ENCODE measurements at regions not wholly inside any gene's neighbourhood (a gene's known extent, or its start where the extent isn't known, plus 50 kb on each side); places are given as distances from the start of the nearest gene placed in this dataset.

DNA sequence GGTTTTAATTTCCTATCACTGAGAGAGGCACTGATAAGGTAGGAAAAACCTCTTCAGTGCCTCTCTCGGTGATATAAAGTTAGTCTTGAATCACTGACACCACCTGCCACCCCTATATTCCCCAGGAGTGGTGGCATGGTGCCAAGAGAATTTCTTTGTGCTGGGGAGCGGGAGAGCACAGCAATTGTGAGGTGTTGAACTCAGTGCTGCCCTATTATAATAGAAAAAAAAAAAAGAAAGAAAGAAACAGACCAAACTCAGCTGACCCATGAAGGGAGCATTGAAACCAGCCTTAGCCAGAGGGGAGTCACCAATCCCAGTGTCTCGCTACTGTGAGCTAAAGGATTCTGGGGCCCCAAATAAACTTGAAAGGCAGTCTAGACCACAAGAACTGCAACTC, 201.4 kb upstream of the STT3B start:
- H3K4me1 Mint-ChIP-seq, result no peaks in the 10 kb centered on the region
- peaks cover 0 to 23% of the 10 kb centered on the region in 2 donors for H3K27me3 Mint-ChIP-seq (ENCODE audit: low read depth in 2 of 2)
- peaks cover 13% of the 10 kb centered on the region for H3K36me3 Mint-ChIP-seq
- 100% methylated on average over 1 of the region's 3 CpGs for WGBS (ENCODE audit: insufficient coverage)
- no peak overlapping the region for H3K27ac Mint-ChIP-seq
- Histone ChIP-seq H3K9me3 (ENCODE audit: control insufficient read depth, insufficient read depth, low read length) (peaks cover 2% of the 10 kb centered on the region), H3K4me1 (ENCODE audit: control insufficient read depth, insufficient read depth, low read length) (no peaks in the 10 kb centered on the region), H3K36me3 (ENCODE audit: control insufficient read depth, insufficient read depth, low read length) (no peaks in the 10 kb centered on the region), H3K27ac (ENCODE audit: low read length) (no peak overlapping the region), H3K4me3 (ENCODE audit: low read length) (no peak overlapping the region), H3K27me3 (ENCODE audit: control insufficient read depth, insufficient read depth, low read length) (no peaks in the 10 kb centered on the region)
- H3K9me3 Mint-ChIP-seq, result peaks cover 0 to 3% of the 10 kb centered on the region in 2 donors
- ATAC-seq, result no peak
- no peak overlapping the region for H3K4me3 Mint-ChIP-seq
- no peak for DNase-seq
- intact Hi-C loops (cut with micrococcal nuclease), result no loop called here
- TF ChIP-seq, protein P1, sequence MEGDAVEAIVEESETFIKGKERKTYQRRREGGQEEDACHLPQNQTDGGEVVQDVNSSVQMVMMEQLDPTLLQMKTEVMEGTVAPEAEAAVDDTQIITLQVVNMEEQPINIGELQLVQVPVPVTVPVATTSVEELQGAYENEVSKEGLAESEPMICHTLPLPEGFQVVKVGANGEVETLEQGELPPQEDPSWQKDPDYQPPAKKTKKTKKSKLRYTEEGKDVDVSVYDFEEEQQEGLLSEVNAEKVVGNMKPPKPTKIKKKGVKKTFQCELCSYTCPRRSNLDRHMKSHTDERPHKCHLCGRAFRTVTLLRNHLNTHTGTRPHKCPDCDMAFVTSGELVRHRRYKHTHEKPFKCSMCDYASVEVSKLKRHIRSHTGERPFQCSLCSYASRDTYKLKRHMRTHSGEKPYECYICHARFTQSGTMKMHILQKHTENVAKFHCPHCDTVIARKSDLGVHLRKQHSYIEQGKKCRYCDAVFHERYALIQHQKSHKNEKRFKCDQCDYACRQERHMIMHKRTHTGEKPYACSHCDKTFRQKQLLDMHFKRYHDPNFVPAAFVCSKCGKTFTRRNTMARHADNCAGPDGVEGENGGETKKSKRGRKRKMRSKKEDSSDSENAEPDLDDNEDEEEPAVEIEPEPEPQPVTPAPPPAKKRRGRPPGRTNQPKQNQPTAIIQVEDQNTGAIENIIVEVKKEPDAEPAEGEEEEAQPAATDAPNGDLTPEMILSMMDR (IDR thresholded peaks at IDR 0.05), result no peak

DNA sequence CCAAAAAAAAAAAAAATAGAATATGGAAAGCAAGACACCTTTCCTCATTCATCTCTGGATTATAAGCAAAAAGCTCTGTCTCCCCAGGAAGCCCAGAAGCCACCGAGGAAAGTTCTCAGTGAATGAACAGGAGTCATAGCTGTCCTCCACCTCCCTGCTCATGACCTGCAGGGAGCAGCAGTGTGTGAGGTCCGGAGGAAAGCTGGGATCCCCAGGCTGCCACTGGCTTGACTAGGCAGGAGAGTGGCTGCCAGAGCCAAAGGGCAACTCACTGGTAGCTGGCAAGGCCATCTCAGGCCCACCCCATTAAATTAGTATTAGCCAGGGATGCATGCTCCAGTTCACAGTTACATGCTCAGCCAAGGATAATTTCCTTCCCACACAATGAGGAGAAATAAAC, 191.6 kb upstream of the STT3B start:
- peaks cover 3% of the 10 kb centered on the region in 2 donors for H3K9me3 Mint-ChIP-seq
- H3K4me1 Mint-ChIP-seq, result no peaks in the 10 kb centered on the region
- H3K9me3 ChIP-seq (ENCODE audit: control insufficient read depth, insufficient read depth, low read length), result no peaks in the 10 kb centered on the region
- H3K27me3 Mint-ChIP-seq (ENCODE audit: low read depth in 2 of 2), result peaks cover 5 to 7% of the 10 kb centered on the region in 2 donors
- DNase-seq (no peak), ATAC-seq (no peak)
- no peaks in the 10 kb centered on the region for H3K4me1 ChIP-seq (ENCODE audit: control insufficient read depth, insufficient read depth, low read length)
- H3K36me3 ChIP-seq (ENCODE audit: control insufficient read depth, insufficient read depth, low read length), result no peaks in the 10 kb centered on the region
- intact Hi-C loops (cut with micrococcal nuclease), result no loop called here
- no peak overlapping the region for H3K27ac Mint-ChIP-seq
- H3K36me3 Mint-ChIP-seq, result peaks cover 5% of the 10 kb centered on the region
- no peak overlapping the region for H3K4me3 ChIP-seq (ENCODE audit: low read length)
- H3K4me3 Mint-ChIP-seq, result no peak overlapping the region
- TF ChIP-seq, protein P1 (IDR thresholded peaks at IDR 0.05), result no peak
- H3K27ac ChIP-seq (ENCODE audit: low read length), result no peak overlapping the region
- no peaks in the 10 kb centered on the region for H3K27me3 ChIP-seq (ENCODE audit: control insufficient read depth, insufficient read depth, low read length)
- WGBS (ENCODE audit: insufficient coverage), result 91% methylated on average over 2 of the region's 2 CpGs

DNA sequence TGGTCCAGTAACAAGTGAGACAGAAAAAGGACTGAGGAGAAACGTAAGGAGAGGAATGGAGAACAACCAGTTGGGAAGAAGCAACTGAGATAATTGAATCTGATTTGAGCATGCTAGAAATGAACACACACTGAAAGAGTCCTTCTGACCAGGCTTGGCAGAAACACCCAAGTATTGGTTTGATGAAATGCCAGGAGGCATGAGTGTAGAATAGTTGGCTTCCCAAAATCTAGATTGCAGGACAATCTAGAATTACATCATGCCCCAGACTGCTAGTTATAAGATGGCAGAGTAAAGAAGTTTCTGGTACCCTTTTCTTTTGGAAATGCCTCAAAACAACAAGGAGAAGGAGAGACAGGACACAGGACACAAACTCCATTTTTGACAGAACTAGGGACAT, 189.7 kb upstream of the STT3B start:
- intact Hi-C loops (cut with micrococcal nuclease), result no loop called here
- Mint-ChIP-seq H3K4me1 (no peaks in the 10 kb centered on the region), H3K36me3 (no peaks in the 10 kb centered on the region), H3K27me3 (ENCODE audit: low read depth in 2 of 2) (peaks cover 0 to 7% of the 10 kb centered on the region in 2 donors), H3K4me3 (no peak overlapping the region), H3K9me3 (peaks cover 3% of the 10 kb centered on the region in 2 donors), H3K27ac (no peak overlapping the region)
- no peaks in the 10 kb centered on the region for H3K27me3 ChIP-seq (ENCODE audit: control insufficient read depth, insufficient read depth, low read length)
- H3K36me3 ChIP-seq (ENCODE audit: control insufficient read depth, insufficient read depth, low read length), result no peaks in the 10 kb centered on the region
- no peaks in the 10 kb centered on the region for H3K4me1 ChIP-seq (ENCODE audit: control insufficient read depth, insufficient read depth, low read length)
- 95% methylated on average over 1 of the region's 1 CpG for WGBS (ENCODE audit: insufficient coverage)
- TF ChIP-seq, protein P1 (IDR thresholded peaks at IDR 0.05), result no peak
- H3K4me3 ChIP-seq (ENCODE audit: low read length), result no peak overlapping the region
- no peak for DNase-seq
- no peaks in the 10 kb centered on the region for H3K9me3 ChIP-seq (ENCODE audit: control insufficient read depth, insufficient read depth, low read length)
- no peak for ATAC-seq
- H3K27ac ChIP-seq (ENCODE audit: low read length), result no peak overlapping the region

DNA sequence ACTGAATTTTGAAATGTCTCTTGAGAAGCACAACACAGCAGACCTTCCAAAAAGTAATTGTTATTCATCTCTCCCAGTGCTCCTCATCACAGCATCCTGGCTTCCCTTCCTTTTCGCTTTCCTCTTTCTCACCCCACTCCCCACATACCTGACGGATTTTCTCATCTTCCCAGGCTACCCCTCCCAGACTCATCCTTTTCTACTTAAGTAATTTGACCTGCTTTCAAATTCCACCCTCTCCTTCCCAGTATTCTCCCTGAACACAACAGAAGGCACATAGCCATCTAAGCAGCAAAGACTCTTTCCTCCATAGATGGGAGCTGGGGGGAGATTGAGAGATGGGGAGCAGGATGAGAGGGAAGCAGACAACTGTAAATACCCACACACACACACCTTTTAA, 187.1 kb upstream of the STT3B start:
- no peaks in the 10 kb centered on the region for H3K36me3 Mint-ChIP-seq
- H3K4me3 Mint-ChIP-seq, result no peak overlapping the region
- H3K4me1 Mint-ChIP-seq, result no peaks in the 10 kb centered on the region
- no peaks in the 10 kb centered on the region for H3K36me3 ChIP-seq (ENCODE audit: control insufficient read depth, insufficient read depth, low read length)
- no peak overlapping the region for H3K27ac ChIP-seq (ENCODE audit: low read length)
- DNase-seq (no peak), ATAC-seq (no peak)
- H3K9me3 Mint-ChIP-seq, result peaks cover 3% of the 10 kb centered on the region in 2 donors
- H3K4me1 ChIP-seq (ENCODE audit: control insufficient read depth, insufficient read depth, low read length), result no peaks in the 10 kb centered on the region
- H3K27me3 Mint-ChIP-seq (ENCODE audit: low read depth in 2 of 2), result peaks cover 0 to 4% of the 10 kb centered on the region in 2 donors
- no peaks in the 10 kb centered on the region for H3K27me3 ChIP-seq (ENCODE audit: control insufficient read depth, insufficient read depth, low read length)
- WGBS (ENCODE audit: insufficient coverage), result 93% methylated on average over 2 of the region's 2 CpGs
- no peak overlapping the region for H3K27ac Mint-ChIP-seq
- intact Hi-C loops (cut with micrococcal nuclease), result no loop called here
- TF ChIP-seq, protein P1 (IDR thresholded peaks at IDR 0.05), result no peak
- no peaks in the 10 kb centered on the region for H3K9me3 ChIP-seq (ENCODE audit: control insufficient read depth, insufficient read depth, low read length)
- no peak overlapping the region for H3K4me3 ChIP-seq (ENCODE audit: low read length)
